SU-DHL-6 (cell line): ENCODE measurements at regions not wholly inside any gene's neighbourhood (a gene's known extent, or its start where the extent isn't known, plus 50 kb on each side); places are given as distances from the start of the nearest gene placed in this dataset.

Experiments used
- EZH2phosphoT487 ChIP-seq: fragments of 200-600 bp; sonication (generic), shearing (Covaris generic); conservative IDR thresholded peaks from 2 replicates; pipeline ENCODE4 v1.6.1; 2018; ENCODE audit warnings: mild to moderate bottlenecking, antibody characterized with exemption, low read length, moderate library complexity, mixed read lengths
- TF ChIP-seq, protein P1 (sequence below): fragments of 200-600 bp; sonication (generic); IDR thresholded peaks from one replicate; pipeline ENCODE4 v1.5.1; 2017; ENCODE audit warnings: antibody characterized with exemption, mild to moderate bottlenecking, low read length, moderate library complexity; ENCODE audit not compliant: insufficient read depth, poor library complexity, severe bottlenecking

- TF ChIP-seq, protein P1, sequence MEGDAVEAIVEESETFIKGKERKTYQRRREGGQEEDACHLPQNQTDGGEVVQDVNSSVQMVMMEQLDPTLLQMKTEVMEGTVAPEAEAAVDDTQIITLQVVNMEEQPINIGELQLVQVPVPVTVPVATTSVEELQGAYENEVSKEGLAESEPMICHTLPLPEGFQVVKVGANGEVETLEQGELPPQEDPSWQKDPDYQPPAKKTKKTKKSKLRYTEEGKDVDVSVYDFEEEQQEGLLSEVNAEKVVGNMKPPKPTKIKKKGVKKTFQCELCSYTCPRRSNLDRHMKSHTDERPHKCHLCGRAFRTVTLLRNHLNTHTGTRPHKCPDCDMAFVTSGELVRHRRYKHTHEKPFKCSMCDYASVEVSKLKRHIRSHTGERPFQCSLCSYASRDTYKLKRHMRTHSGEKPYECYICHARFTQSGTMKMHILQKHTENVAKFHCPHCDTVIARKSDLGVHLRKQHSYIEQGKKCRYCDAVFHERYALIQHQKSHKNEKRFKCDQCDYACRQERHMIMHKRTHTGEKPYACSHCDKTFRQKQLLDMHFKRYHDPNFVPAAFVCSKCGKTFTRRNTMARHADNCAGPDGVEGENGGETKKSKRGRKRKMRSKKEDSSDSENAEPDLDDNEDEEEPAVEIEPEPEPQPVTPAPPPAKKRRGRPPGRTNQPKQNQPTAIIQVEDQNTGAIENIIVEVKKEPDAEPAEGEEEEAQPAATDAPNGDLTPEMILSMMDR, result no peak
- TF ChIP-seq EZH2phosphoT487, result no peak
These were observed 416.0 kb downstream of the KLF12 start for GRCh38 chr13:73718246-73718645.
